ENCODE measurements at regions not wholly inside any gene's neighbourhood (a gene's known extent, or its start where the extent isn't known, plus 50 kb on each side); places are given as distances from the start of the nearest gene placed in this dataset.

DNA sequence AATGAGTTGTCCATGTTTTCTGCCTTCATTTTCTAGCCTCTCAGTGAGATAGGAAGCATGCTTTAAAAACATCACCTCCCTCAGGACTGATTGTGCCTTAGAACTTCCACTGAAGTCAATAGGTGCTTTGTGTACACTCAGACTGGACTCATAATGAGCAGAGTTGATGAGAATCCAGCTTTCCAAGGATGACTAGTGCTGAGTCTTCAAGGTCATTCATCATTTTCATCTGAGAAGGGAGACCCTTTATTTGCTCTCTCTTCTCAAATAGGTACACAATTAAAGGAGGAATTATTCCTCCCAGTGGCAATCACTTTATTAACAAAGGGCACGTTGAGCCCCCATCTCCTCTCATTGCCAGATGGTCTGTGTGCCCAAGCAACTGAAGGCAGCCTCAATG lies 210.9 kb upstream of the PRKD1 start:
- TF ChIP-seq, protein P1, sequence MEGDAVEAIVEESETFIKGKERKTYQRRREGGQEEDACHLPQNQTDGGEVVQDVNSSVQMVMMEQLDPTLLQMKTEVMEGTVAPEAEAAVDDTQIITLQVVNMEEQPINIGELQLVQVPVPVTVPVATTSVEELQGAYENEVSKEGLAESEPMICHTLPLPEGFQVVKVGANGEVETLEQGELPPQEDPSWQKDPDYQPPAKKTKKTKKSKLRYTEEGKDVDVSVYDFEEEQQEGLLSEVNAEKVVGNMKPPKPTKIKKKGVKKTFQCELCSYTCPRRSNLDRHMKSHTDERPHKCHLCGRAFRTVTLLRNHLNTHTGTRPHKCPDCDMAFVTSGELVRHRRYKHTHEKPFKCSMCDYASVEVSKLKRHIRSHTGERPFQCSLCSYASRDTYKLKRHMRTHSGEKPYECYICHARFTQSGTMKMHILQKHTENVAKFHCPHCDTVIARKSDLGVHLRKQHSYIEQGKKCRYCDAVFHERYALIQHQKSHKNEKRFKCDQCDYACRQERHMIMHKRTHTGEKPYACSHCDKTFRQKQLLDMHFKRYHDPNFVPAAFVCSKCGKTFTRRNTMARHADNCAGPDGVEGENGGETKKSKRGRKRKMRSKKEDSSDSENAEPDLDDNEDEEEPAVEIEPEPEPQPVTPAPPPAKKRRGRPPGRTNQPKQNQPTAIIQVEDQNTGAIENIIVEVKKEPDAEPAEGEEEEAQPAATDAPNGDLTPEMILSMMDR (conservative IDR thresholded peaks at IDR 0.05; ENCODE audit: low read depth, low read length): no peak
- no peak for TF ChIP-seq EZH2 (IDR thresholded peaks at IDR 0.05; ENCODE audit: low read length, unreplicated experiment)
- no peak for TF ChIP-seq EZH2phosphoT487 (IDR thresholded peaks at IDR 0.05; ENCODE audit: borderline replicate concordance, low read length)
